ENCODE measurements at regions not wholly inside any gene's neighbourhood (a gene's known extent, or its start where the extent isn't known, plus 50 kb on each side); places are given as distances from the start of the nearest gene placed in this dataset.

DNA sequence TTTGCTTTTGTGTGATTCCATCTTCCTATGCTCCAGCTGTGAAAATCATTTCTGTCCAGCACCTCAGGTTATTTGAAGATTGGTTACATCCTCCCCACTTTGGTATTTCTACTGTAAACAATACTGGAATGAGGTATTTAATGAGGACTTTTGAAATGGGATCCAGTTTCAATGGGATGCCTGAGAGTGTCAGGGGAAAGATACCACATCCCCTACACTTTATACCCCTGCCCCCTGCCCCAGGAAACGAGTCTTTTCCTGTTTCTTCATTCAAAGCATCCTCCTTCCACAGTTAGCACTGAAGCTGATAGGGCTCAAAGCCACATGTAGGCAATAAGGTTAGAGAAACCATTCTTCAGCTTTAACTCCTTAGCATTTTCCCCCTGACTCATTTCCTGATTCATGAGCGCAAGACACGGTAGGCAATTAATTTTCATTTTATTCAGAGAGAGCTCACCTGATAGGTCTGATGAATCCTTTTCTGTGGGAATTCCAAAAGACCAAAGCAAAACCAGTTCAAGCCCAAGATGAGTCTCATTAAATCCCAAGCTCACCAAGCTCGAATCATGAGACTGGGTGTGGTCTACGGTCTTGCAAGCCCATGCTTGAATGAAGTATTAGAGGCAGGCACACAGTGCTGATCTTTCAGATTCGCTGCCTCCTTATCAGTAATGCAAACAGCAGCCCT is 143.6 kb upstream of the CRY1 start (continued):
- TF ChIP-seq, protein P1, sequence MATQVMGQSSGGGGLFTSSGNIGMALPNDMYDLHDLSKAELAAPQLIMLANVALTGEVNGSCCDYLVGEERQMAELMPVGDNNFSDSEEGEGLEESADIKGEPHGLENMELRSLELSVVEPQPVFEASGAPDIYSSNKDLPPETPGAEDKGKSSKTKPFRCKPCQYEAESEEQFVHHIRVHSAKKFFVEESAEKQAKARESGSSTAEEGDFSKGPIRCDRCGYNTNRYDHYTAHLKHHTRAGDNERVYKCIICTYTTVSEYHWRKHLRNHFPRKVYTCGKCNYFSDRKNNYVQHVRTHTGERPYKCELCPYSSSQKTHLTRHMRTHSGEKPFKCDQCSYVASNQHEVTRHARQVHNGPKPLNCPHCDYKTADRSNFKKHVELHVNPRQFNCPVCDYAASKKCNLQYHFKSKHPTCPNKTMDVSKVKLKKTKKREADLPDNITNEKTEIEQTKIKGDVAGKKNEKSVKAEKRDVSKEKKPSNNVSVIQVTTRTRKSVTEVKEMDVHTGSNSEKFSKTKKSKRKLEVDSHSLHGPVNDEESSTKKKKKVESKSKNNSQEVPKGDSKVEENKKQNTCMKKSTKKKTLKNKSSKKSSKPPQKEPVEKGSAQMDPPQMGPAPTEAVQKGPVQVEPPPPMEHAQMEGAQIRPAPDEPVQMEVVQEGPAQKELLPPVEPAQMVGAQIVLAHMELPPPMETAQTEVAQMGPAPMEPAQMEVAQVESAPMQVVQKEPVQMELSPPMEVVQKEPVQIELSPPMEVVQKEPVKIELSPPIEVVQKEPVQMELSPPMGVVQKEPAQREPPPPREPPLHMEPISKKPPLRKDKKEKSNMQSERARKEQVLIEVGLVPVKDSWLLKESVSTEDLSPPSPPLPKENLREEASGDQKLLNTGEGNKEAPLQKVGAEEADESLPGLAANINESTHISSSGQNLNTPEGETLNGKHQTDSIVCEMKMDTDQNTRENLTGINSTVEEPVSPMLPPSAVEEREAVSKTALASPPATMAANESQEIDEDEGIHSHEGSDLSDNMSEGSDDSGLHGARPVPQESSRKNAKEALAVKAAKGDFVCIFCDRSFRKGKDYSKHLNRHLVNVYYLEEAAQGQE (tag by site-specific recombination; IDR thresholded peaks at IDR 0.05) = 0 out of 2 replicates have a peak, but pooled peaks have one; percentile 20
- TF ChIP-seq WT1 (tag by site-specific recombination; IDR thresholded peaks at IDR 0.05) (peak; percentile 79), ZNF654 (tag by site-specific recombination; IDR thresholded peaks at IDR 0.05; ENCODE audit: low read depth) (no peak), KLF1 (tag by site-specific recombination; IDR thresholded peaks at IDR 0.05) (peak; percentile 80), ZNF138 (tag by site-specific recombination; IDR thresholded peaks at IDR 0.05; ENCODE audit: borderline replicate concordance) (no peak), ZNF747 (tag by site-specific recombination; IDR thresholded peaks at IDR 0.05) (no peak), GLI4 (tag by site-specific recombination; IDR thresholded peaks at IDR 0.05) (no peak), ZNF280C (tag by site-specific recombination; IDR thresholded peaks at IDR 0.05) (no peak), OVOL3 (tag by site-specific recombination; IDR thresholded peaks at IDR 0.05) (no peak), KLF10 (tag by site-specific recombination; IDR thresholded peaks at IDR 0.05) (0 out of 2 replicates have a peak, but pooled peaks have one; percentile 5), ZNF121 (tag by site-specific recombination; IDR thresholded peaks at IDR 0.05) (no peak), ZNF112 (tag by site-specific recombination; IDR thresholded peaks at IDR 0.05) (no peak), KLF7 (tag by site-specific recombination; IDR thresholded peaks at IDR 0.05; ENCODE audit: borderline replicate concordance) (peak; percentile 35; the same call in 1 of the 2 replicates), ZNF792 (tag by site-specific recombination; IDR thresholded peaks at IDR 0.05) (no peak)
- TF ChIP-seq, protein P2, sequence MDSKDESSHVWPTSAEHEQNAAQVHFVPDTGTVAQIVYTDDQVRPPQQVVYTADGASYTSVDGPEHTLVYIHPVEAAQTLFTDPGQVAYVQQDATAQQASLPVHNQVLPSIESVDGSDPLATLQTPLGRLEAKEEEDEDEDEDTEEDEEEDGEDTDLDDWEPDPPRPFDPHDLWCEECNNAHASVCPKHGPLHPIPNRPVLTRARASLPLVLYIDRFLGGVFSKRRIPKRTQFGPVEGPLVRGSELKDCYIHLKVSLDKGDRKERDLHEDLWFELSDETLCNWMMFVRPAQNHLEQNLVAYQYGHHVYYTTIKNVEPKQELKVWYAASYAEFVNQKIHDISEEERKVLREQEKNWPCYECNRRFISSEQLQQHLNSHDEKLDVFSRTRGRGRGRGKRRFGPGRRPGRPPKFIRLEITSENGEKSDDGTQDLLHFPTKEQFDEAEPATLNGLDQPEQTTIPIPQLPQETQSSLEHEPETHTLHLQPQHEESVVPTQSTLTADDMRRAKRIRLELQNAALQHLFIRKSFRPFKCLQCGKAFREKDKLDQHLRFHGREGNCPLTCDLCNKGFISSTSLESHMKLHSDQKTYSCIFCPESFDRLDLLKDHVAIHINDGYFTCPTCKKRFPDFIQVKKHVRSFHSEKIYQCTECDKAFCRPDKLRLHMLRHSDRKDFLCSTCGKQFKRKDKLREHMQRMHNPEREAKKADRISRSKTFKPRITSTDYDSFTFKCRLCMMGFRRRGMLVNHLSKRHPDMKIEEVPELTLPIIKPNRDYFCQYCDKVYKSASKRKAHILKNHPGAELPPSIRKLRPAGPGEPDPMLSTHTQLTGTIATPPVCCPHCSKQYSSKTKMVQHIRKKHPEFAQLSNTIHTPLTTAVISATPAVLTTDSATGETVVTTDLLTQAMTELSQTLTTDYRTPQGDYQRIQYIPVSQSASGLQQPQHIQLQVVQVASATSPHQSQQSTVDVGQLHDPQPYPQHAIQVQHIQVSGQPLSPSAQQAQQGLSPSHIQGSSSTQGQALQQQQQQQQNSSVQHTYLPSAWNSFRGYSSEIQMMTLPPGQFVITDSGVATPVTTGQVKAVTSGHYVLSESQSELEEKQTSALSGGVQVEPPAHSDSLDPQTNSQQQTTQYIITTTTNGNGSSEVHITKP (tag by site-specific recombination; IDR thresholded peaks at IDR 0.05) = 0 out of 2 replicates have a peak, but pooled peaks have one; percentile 42

DNA sequence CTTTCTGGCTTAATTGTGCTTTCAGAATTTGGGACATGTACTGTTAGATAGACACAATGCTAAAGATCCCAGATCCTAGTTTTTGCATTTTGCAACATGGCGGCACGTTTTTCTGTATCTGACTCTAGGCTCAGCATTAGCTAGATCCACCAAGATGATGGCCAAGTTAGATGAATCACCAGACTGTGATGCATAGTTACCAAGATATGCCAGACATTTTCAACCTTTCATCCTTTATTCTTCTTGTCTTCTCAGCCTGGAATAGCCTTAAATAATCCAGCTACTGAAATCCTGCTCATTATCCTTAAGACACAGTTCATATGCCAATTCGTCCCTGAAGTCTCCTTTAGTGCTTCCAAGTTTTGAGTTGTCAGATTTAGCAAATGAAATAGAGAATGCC is 144.9 kb upstream of the CRY1 start:
- Histone ChIP-seq H3K36me3 (ENCODE audit: control insufficient read depth in 2 of 2, insufficient read depth in 1 of 2, low read length in 2 of 2) (no peaks in the 10 kb centered on the region), H3K9me3 (ENCODE audit: control insufficient read depth, insufficient read depth, low read depth, low read length) (no peaks in the 10 kb centered on the region), H3K4me1 (ENCODE audit: control insufficient read depth, insufficient read depth, low read length) (peaks cover 13% of the 10 kb centered on the region), H3K4me3 (ENCODE audit: low read depth, low read length) (no peak overlapping the region), H3K27ac (ENCODE audit: extremely low read depth, low read depth, low read length) (no peak overlapping the region)
- CTCF ChIA-PET = no interaction called here
- POLR2A ChIA-PET = no interaction called here
- TF ChIP-seq ZNF416 (tag by site-specific recombination; IDR thresholded peaks at IDR 0.05) = no peak
- TF ChIP-seq ZNF558 (tag by site-specific recombination; IDR thresholded peaks at IDR 0.05) = no peak
- no peak for TF ChIP-seq GLIS2 (tag by site-specific recombination; IDR thresholded peaks at IDR 0.05)
- no peak for TF ChIP-seq ZNF148 (tag by site-specific recombination; IDR thresholded peaks at IDR 0.05; ENCODE audit: borderline replicate concordance)
- no peak for TF ChIP-seq ELK4 (IDR thresholded peaks at IDR 0.05; ENCODE audit: borderline replicate concordance, low read depth, low read length)
- no peak for TF ChIP-seq MZF1 (tag by site-specific recombination; IDR thresholded peaks at IDR 0.05; ENCODE audit: borderline replicate concordance)
- no peak for TF ChIP-seq ZNF202 (tag by site-specific recombination; IDR thresholded peaks at IDR 0.05; ENCODE audit: borderline replicate concordance)
- no peak for TF ChIP-seq ZNF623 (tag by site-specific recombination; IDR thresholded peaks at IDR 0.05)
